Smooth muscle cell (in vitro differentiated cells): ENCODE measurements at regions not wholly inside any gene's neighbourhood (a gene's known extent, or its start where the extent isn't known, plus 50 kb on each side); places are given as distances from the start of the nearest gene placed in this dataset.

ENCODE experiments used
- DNase-seq: peaks from one replicate; lab custom pipeline; 2025; ENCODE audit not compliant: unreplicated experiment; lab: John Stamatoyannopoulos, UW
- H2AFZ ChIP-seq: fragments of 200-600 bp; sonication (generic); 2 replicates; pipeline ENCODE4 v1.6.0; 2016; ENCODE audit warnings: antibody characterized with exemption, low read depth, mild to moderate bottlenecking
- H3F3A ChIP-seq: fragments of 200-600 bp; sonication (generic); 2 replicates; pipeline ENCODE4 v1.6.0; 2017; ENCODE audit warnings: antibody characterized with exemption, low read depth
- H3K27ac ChIP-seq: fragments of 200-600 bp; sonication (generic); 2 replicates; pipeline ENCODE4 v1.5.1; 2016; ENCODE audit warnings: low read depth, mild to moderate bottlenecking
- H3K27me3 ChIP-seq: fragments of 200-600 bp; sonication (generic); 2 replicates; pipeline ENCODE4 v1.6.1; 2016; ENCODE audit warnings: low read depth, mild to moderate bottlenecking
- H3K36me3 ChIP-seq: fragments of 200-600 bp; sonication (generic); 2 replicates; pipeline ENCODE4 v1.5.1; 2016; ENCODE audit warnings: low read depth
- H3K4me1 ChIP-seq: fragments of 200-600 bp; sonication (generic); 2 replicates; pipeline ENCODE4 v1.5.1; 2016; ENCODE audit warnings: low read depth
- H3K4me2 ChIP-seq: fragments of 200-600 bp; sonication (generic); 2 replicates; pipeline ENCODE4 v1.6.0; 2016; ENCODE audit warnings: mild to moderate bottlenecking
- H3K4me3 ChIP-seq: fragments of 200-600 bp; sonication (generic); 2 replicates; pipeline ENCODE4 v1.5.1; 2016; ENCODE audit warnings: mild to moderate bottlenecking
- H3K79me2 ChIP-seq: fragments of 200-600 bp; sonication (generic); 2 replicates; pipeline ENCODE4 v1.6.0; 2016; ENCODE audit warnings: low read depth, mild to moderate bottlenecking
- H3K9ac ChIP-seq: fragments of 200-600 bp; sonication (generic); 2 replicates; pipeline ENCODE4 v1.6.0; 2016; ENCODE audit warnings: low read depth
- H3K9me3 ChIP-seq: fragments of 200-600 bp; sonication (generic); replicated peaks from 2 replicates; pipeline ENCODE4 v1.5.1; 2016; ENCODE audit warnings: low read depth
- H4K20me1 ChIP-seq: fragments of 200-600 bp; sonication (generic); 2 replicates; pipeline ENCODE4 v1.6.0; 2016; ENCODE audit warnings: low read depth
- CTCF ChIP-seq: fragments of 200-600 bp; sonication (generic); IDR thresholded peaks from 2 replicates; pipeline ENCODE4 v1.5.1; 2017; ENCODE audit warnings: borderline replicate concordance, mild to moderate bottlenecking, antibody characterized with exemption; ENCODE audit not compliant: insufficient read depth, poor library complexity, severe bottlenecking
- WGBS: methylation state at CpG from one replicate; pipeline ENCODE4 v1.1.7; 2016; ENCODE audit warnings: low lambda C conversion rate; 5-methylcytosine and 5-hydroxymethylcytosine counted together

DNA sequence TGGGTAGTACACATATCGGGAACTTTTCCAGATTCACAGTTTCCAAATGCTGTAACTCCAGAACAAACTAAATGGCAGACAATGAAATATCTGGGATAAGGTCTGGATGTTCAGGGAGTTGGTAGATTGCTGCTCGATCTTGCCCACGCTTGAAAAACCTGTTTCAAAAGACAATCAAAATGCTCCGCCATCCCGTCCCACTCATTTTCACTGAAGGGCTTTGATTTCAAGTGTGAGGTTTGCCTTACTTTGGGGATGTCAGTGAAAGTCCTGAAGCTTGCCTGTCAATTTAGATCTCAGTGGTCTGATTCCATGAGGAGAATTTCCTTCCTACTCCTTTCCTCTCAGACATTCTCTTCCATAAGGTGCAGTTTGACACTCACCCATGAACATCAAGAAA, 236.3 kb upstream of the KCNK2 start:
- H3K4me3 ChIP-seq: no peak overlapping the region
- no peaks in the 10 kb centered on the region for H3K36me3 ChIP-seq
- H3F3A ChIP-seq: no peaks in the 10 kb centered on the region
- H3K79me2 ChIP-seq: no peaks in the 10 kb centered on the region
- H3K4me1 ChIP-seq: no peaks in the 10 kb centered on the region
- H3K9ac ChIP-seq: no peak overlapping the region
- no peak overlapping the region for H3K27ac ChIP-seq
- no peak overlapping the region for H2AFZ ChIP-seq
- TF ChIP-seq CTCF: no peak
- DNase-seq: no peak
- H3K9me3 ChIP-seq: no peaks in the 10 kb centered on the region
- no peak overlapping the region for H3K4me2 ChIP-seq
- H3K27me3 ChIP-seq: no peaks in the 10 kb centered on the region
- H4K20me1 ChIP-seq: no peaks in the 10 kb centered on the region
- 89% methylated on average over 5 of the region's 5 CpGs for WGBS

DNA sequence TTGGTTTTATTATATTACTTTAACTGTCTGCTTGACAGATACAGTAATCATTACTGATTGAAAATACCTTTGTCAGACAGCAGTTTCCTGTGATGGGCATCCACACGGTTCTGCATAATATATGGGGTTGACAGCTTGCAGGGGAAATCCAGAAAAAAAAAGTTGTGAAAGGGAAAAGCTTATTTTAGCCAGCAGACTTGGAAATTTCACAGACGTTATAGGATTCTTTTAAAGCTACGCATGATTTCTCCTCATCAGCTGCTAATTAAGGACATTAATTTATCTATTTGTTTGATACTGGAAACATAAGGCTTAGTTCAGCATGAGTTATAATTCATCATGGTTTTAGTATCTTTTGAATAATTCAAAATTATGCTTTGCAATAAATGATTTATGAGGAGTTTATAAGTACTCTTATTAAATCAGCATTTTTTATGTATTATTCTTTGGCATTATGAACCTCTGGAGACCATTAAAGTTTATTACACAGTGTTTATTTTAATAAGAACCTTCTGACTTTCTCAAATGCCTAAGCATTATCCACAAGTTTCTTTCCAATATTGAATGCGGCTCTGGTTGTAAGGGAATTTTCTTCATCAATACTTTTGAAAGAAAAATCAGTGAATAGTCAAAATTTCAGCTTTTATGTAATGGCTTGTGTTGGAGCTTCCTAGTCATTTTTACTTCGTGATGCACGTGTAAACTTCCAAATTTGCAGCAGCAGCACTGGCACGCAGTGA, 235.3 kb upstream of the KCNK2 start:
- no peaks in the 10 kb centered on the region for H3F3A ChIP-seq
- no peaks in the 10 kb centered on the region for H3K27me3 ChIP-seq
- no peaks in the 10 kb centered on the region for H3K9me3 ChIP-seq
- no peak overlapping the region for H3K9ac ChIP-seq
- H3K4me2 ChIP-seq: no peak overlapping the region
- no peak overlapping the region for H2AFZ ChIP-seq
- H3K36me3 ChIP-seq: no peaks in the 10 kb centered on the region
- no peaks in the 10 kb centered on the region for H3K79me2 ChIP-seq
- no peak for DNase-seq
- WGBS: 78% methylated on average over 7 of the region's 7 CpGs
- no peak for TF ChIP-seq CTCF
- H3K27ac ChIP-seq: no peak overlapping the region
- no peaks in the 10 kb centered on the region for H4K20me1 ChIP-seq
- no peak overlapping the region for H3K4me3 ChIP-seq
- no peaks in the 10 kb centered on the region for H3K4me1 ChIP-seq

GRCh38 chr1:214848101-214848500, 234.4 kb upstream of the KCNK2 start:
- no peaks in the 10 kb centered on the region for H3K36me3 ChIP-seq
- H3K4me2 ChIP-seq: no peak overlapping the region
- no peaks in the 10 kb centered on the region for H3K79me2 ChIP-seq
- no peaks in the 10 kb centered on the region for H3K27me3 ChIP-seq
- H3K4me1 ChIP-seq: no peaks in the 10 kb centered on the region
- no peak overlapping the region for H2AFZ ChIP-seq
- WGBS: 82% methylated on average over 2 of the region's 2 CpGs
- no peaks in the 10 kb centered on the region for H3F3A ChIP-seq
- H3K9ac ChIP-seq: no peak overlapping the region
- no peak for DNase-seq
- TF ChIP-seq CTCF: no peak
- no peaks in the 10 kb centered on the region for H4K20me1 ChIP-seq
- no peak overlapping the region for H3K4me3 ChIP-seq
- no peak overlapping the region for H3K27ac ChIP-seq
- H3K9me3 ChIP-seq: no peaks in the 10 kb centered on the region

DNA sequence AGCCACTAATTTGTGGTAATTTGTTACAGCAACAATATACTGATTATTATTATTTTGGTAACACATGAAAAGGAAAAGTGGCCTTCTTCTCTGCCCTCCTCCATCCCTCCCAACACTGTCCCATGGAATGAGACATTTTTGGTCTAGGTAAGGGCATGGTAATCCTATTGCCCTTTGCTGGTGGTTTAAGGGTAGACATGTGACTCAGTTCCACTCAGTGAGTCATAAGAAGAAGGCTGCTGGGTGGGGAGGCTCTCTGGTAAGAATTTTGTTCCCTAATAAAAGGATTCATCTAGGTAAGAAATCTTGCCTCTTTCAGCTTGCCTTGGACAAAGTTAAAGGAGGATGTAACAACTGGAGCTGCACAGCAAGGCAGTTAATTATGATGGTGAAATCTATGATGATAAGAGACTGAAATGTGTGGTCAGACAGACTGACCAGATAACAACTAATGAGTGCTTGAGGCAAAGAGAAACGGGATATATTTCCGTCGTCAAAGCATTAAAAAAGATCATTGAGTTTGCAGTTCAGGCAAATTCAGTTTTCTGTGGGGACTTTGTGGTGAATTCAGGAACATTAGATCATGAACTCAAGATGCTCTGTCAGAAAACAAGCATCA, 232.0 kb upstream of the KCNK2 start:
- no peak overlapping the region for H3K27ac ChIP-seq
- no peaks in the 10 kb centered on the region for H3K27me3 ChIP-seq
- no peak overlapping the region for H3K4me3 ChIP-seq
- no peak for DNase-seq
- no peak overlapping the region for H2AFZ ChIP-seq
- H4K20me1 ChIP-seq: no peaks in the 10 kb centered on the region
- no peak for TF ChIP-seq CTCF
- WGBS: 82% methylated on average over 3 of the region's 3 CpGs
- no peaks in the 10 kb centered on the region for H3K4me1 ChIP-seq
- H3K79me2 ChIP-seq: no peaks in the 10 kb centered on the region
- H3K9me3 ChIP-seq: no peaks in the 10 kb centered on the region
- H3F3A ChIP-seq: no peaks in the 10 kb centered on the region
- H3K36me3 ChIP-seq: no peaks in the 10 kb centered on the region
- no peak overlapping the region for H3K9ac ChIP-seq
- H3K4me2 ChIP-seq: no peak overlapping the region
